HG02759 (cell line): ENCODE measurements at regions not wholly inside any gene's neighbourhood (a gene's known extent, or its start where the extent isn't known, plus 50 kb on each side); places are given as distances from the start of the nearest gene placed in this dataset.
"Not testable (repeated sequence)": the region's sequence is repeated elsewhere in the genome, so short reads cannot be mapped to it uniquely, and the experiment has no call there.

ENCODE experiments used
- ATAC-seq: cut with Tn5 transposase; IDR thresholded peaks from one replicate; pipeline ENCODE4 v1.9.1; 2021; ENCODE audit warnings: mild to moderate bottlenecking, moderate library complexity; ENCODE audit not compliant: unreplicated experiment

- no peak for ATAC-seq
These were observed 402.2 kb upstream of the RUNX1 start for GRCh38 chr21:35451276-35451675.

- ATAC-seq = no peak
These were observed 401.7 kb upstream of the RUNX1 start for GRCh38 chr21:35450830-35451229.

DNA sequence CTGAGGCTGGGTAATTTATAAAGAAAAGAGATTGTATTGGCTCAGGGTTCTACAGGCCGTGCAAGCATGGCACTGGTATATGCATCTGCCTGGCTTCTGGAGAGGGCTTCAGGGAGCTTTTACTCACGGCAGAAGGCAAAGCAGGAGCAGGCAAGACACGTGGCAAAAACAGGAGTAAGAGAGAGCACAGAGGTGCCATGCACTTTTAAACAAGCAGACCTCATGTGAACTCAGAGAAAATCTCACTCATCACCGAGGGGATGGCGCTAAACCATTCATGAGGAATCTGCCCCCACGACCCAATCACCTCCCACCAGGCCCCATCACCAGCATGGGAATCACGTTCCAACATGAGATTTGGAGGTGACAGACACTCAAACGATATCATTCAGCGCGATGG lies 400.7 kb upstream of the RUNX1 start:
- ATAC-seq = no peak

- no peak for ATAC-seq
These were observed 399.9 kb upstream of the RUNX1 start for GRCh38 chr21:35448876-35449599.

DNA sequence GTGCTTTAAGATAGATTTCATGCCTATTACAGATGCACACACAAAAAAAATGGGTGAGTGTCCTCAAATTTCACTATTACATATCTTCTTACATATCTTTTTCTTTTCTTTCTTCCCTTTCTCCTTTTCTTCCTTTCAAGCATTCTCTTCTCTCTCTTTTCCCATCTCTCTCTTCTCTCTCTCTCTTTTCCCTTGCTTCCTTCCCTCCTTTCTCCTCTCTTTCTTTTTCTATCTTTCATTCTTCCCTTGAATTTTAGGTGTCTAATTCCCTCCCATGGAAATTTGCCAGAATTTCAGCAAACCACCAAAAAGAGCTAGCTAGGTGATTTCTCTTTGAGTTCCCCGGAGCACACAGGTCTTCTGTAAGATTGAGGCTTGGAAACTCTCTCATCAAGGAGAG lies 395.3 kb upstream of the RUNX1 start:
- no peak for ATAC-seq

- no peak for ATAC-seq
These were observed 392.9 kb upstream of the RUNX1 start for GRCh38 chr21:35441868-35442582.

DNA sequence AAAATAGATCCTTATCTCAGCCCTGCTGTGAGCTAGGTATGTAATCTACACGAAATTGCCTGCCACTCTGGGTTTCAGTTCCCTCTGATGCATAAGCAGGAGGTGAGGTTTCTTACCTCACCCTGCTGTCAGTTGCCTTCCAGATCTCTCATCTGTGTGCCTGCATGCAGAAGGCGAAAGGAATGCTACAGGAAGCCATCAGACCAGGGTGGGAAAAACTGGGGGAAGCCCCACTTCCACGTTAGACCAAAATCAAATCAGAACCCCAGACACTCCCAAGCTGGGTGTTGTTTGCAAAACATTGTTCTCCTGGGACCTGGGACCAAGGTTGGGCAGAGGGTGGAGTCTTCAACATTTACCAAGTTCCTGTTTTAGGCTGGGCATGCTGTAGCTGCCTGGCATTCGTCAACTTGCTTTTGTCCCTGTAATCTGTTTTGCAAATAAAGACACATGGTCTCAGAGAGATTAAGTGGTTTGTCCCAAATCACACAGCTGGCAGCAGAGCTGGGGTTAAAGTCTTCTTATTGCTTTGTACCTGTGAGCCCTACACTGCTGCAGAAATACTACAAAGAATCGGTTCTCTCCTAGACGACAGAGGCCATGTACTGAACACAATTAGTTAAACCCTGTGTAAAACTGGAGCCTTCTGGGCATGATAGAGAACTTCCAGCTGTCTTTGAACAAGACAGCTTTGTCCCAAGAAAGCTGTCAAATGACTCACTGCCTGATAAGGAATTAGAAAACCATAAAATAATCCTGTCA lies 389.7 kb upstream of the RUNX1 start:
- ATAC-seq = peak; percentile 58

GRCh38 chr21:35437941-35438340 lies 388.8 kb upstream of the RUNX1 start:
- ATAC-seq = no peak

GRCh38 chr21:35436899-35437298 lies 387.8 kb upstream of the RUNX1 start:
- ATAC-seq = no peak

GRCh38 chr21:35432601-35433000 lies 383.5 kb upstream of the RUNX1 start:
- ATAC-seq = not testable (repeated sequence)

- ATAC-seq = no peak
These were observed 381.2 kb upstream of the RUNX1 start for GRCh38 chr21:35430260-35430659.

- ATAC-seq = no peak
These were observed 379.8 kb upstream of the RUNX1 start for GRCh38 chr21:35428937-35429336.

DNA sequence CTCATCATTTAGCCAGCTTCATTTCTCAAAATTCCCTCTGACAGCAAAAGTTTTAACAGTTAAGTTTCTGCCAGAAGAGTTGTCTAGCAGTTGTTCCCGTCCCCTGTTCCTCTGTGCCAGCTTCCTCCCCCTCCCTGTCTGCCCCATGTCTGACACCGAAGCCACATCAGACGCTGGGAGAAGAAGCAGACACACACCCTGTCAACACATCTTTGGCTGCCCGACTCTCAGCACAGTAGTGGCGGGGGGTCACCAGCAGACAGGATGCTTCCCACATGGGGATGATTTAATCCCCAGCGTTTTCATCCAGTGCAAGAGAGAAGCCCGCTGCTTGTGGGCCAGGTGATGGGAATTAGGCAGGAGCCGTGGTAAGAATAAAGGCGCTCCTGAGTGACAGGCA lies 379.4 kb upstream of the RUNX1 start:
- no peak for ATAC-seq

- no peak for ATAC-seq
These were observed 378.9 kb upstream of the RUNX1 start for GRCh38 chr21:35428001-35428320.

DNA sequence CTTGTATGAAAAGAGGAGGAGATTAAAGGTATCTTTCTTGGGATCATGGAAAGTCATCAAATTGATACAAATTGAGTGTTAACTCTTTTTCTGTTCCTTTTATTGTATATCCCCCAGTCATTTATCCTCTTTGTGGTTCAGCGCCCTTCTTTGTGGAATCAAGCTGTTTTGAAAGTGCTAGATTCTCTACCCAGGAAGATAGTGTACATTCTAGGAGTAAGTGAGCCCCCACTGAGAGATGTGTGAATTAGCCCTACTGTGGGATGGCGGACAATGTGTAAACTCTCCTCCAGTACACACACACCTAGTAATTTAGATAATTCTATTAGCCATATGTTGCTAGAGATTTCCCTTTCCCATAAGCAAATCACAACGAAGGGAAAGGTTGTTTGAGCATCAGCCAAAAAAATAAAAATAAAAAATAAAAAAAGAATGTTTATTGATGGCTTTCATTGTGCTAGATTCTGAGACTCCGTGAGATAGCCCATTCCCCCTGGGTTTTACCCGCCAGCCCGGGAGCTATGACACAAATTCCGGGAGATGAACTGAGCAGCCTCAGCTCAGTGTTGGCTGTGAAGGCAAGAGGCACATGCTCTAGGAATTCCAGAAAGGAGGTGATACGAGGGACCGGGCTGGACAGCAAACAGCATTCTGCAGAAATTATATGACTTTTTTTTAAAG lies 378.4 kb upstream of the RUNX1 start:
- no peak for ATAC-seq

DNA sequence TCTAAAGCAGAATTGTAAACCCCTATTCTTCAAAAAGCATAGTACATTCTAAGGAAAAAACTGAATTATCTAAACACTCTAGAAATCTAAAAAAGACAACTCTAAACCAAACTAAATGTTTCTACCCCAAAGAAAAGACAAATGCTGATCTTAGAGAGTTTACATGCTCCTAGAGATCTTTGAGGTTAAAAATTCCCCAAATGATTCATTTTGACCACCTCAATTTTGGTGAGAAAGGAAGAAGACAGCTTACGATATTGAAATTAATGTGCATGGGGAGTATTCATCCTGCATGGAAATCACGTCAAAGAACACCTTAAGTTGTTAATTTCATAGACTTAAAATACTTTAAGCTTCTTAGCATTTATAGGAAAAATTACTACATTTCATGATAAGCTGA lies 377.8 kb upstream of the RUNX1 start:
- no peak for ATAC-seq

- ATAC-seq = no peak
These were observed 377.4 kb upstream of the RUNX1 start for GRCh38 chr21:35426469-35426868.

GRCh38 chr21:35424122-35424521 lies 375.0 kb upstream of the RUNX1 start:
- ATAC-seq = no peak

- no peak for ATAC-seq
These were observed 374.6 kb upstream of the RUNX1 start for GRCh38 chr21:35423709-35424108.

DNA sequence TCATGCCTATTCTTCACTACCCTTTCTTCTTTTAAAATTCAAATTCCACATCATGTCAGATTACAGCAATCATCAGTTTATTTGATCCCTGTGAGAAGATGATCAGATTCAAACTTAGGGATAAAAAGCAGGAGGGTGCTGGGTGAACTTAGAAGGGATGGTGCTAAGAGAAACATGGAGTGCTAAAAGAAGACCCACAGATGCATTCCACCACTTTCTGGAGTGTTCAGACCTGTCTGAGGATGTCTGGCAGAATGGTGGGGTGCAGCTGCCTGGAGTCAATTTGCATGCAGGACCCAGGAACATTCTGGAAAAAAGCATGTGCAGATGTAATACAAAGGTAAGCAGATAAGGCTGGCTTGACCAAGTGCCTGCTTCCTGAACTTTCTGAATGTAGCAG lies 372.9 kb upstream of the RUNX1 start:
- ATAC-seq = no peak

GRCh38 chr21:35421221-35421620 lies 372.1 kb upstream of the RUNX1 start:
- no peak for ATAC-seq
